ENCODE measurements at regions not wholly inside any gene's neighbourhood (a gene's known extent, or its start where the extent isn't known, plus 50 kb on each side); places are given as distances from the start of the nearest gene placed in this dataset.

DNA sequence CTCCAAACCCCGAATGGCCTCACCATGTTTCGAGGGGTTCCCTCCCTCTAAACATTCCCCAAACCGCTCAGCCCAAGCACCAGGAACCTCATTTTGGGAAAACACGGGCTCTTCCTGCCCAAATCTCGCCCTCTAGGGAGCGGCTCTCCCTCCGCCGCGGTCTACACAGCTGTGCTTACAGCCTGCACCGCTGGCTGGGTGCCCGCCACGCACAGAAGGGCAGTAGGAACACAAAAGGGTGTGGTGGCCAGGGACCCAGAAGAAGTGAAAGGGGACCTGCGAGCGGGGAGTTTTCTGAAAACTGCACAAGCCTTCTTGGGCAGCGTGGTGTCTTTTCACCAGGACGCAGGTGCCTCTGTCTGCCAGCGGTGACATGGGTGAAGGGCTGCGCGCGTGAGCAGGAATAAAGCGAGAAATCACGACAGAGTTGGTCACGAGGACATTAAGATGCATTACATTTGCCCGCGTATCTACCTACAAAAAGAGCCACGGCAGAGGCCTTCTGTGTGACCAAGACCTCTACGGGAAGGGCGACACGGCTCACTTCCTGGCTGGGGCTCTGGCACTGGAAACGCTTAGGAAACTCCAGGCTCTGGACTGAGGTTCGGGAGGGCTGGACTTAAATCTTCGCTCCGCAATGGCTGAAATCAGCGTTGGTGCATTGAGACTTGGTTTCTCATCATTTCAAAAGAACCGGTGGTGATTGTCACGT lies 171.7 kb downstream of the LSM5 start:
- no peak for TF ChIP-seq RAD21 (conservative IDR thresholded peaks at IDR 0.05)
- TF ChIP-seq, protein P1, sequence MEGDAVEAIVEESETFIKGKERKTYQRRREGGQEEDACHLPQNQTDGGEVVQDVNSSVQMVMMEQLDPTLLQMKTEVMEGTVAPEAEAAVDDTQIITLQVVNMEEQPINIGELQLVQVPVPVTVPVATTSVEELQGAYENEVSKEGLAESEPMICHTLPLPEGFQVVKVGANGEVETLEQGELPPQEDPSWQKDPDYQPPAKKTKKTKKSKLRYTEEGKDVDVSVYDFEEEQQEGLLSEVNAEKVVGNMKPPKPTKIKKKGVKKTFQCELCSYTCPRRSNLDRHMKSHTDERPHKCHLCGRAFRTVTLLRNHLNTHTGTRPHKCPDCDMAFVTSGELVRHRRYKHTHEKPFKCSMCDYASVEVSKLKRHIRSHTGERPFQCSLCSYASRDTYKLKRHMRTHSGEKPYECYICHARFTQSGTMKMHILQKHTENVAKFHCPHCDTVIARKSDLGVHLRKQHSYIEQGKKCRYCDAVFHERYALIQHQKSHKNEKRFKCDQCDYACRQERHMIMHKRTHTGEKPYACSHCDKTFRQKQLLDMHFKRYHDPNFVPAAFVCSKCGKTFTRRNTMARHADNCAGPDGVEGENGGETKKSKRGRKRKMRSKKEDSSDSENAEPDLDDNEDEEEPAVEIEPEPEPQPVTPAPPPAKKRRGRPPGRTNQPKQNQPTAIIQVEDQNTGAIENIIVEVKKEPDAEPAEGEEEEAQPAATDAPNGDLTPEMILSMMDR (IDR thresholded peaks at IDR 0.05; ENCODE audit: poor library complexity, severe bottlenecking): no peak
- TF ChIP-seq MXI1 (conservative IDR thresholded peaks at IDR 0.05; ENCODE audit: poor library complexity, severe bottlenecking): no peak
- TF ChIP-seq EZH2 (IDR thresholded peaks at IDR 0.05; ENCODE audit: borderline replicate concordance, insufficient read depth, low read length, poor library complexity, severe bottlenecking): no peak
- TF ChIP-seq TAF1 (IDR thresholded peaks at IDR 0.05; ENCODE audit: low read depth): no peak
- TF ChIP-seq POLR2AphosphoS5 (IDR thresholded peaks at IDR 0.05): no peak
- TF ChIP-seq, protein P2, sequence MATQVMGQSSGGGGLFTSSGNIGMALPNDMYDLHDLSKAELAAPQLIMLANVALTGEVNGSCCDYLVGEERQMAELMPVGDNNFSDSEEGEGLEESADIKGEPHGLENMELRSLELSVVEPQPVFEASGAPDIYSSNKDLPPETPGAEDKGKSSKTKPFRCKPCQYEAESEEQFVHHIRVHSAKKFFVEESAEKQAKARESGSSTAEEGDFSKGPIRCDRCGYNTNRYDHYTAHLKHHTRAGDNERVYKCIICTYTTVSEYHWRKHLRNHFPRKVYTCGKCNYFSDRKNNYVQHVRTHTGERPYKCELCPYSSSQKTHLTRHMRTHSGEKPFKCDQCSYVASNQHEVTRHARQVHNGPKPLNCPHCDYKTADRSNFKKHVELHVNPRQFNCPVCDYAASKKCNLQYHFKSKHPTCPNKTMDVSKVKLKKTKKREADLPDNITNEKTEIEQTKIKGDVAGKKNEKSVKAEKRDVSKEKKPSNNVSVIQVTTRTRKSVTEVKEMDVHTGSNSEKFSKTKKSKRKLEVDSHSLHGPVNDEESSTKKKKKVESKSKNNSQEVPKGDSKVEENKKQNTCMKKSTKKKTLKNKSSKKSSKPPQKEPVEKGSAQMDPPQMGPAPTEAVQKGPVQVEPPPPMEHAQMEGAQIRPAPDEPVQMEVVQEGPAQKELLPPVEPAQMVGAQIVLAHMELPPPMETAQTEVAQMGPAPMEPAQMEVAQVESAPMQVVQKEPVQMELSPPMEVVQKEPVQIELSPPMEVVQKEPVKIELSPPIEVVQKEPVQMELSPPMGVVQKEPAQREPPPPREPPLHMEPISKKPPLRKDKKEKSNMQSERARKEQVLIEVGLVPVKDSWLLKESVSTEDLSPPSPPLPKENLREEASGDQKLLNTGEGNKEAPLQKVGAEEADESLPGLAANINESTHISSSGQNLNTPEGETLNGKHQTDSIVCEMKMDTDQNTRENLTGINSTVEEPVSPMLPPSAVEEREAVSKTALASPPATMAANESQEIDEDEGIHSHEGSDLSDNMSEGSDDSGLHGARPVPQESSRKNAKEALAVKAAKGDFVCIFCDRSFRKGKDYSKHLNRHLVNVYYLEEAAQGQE (IDR thresholded peaks at IDR 0.05; ENCODE audit: borderline replicate concordance): no peak
- TF ChIP-seq SMC3 (conservative IDR thresholded peaks at IDR 0.05; ENCODE audit: poor library complexity): no peak
- no peak for TF ChIP-seq EP300 (conservative IDR thresholded peaks at IDR 0.05; ENCODE audit: poor library complexity, severe bottlenecking)
- Histone ChIP-seq H3K4me3 (ENCODE audit: low read length) (no peak overlapping the region), H3K4me2 (ENCODE audit: low read length) (no peak overlapping the region), H2AFZ (ENCODE audit: low read depth, low read length) (no peak overlapping the region), H4K20me1 (ENCODE audit: insufficient read depth) (no peaks in the 10 kb centered on the region), H3F3A (ENCODE audit: insufficient read depth, low read length, poor library complexity, severe bottlenecking) (no peaks in the 10 kb centered on the region), H3K36me3 (ENCODE audit: insufficient read depth, low read length) (no peaks in the 10 kb centered on the region), H3K9me2 (ENCODE audit: insufficient read depth, low read length) (no peaks in the 10 kb centered on the region), H3K79me2 (replicated peaks; ENCODE audit: insufficient read depth, low read length) (no peaks in the 10 kb centered on the region), H3K9ac (ENCODE audit: low read length) (no peak overlapping the region), H3K27ac (ENCODE audit: low read length) (no peak overlapping the region), H3K9me3 (ENCODE audit: low read length) (no peaks in the 10 kb centered on the region), H3K27me3 (ENCODE audit: insufficient read depth, low read depth, low read length) (no peaks in the 10 kb centered on the region)

DNA sequence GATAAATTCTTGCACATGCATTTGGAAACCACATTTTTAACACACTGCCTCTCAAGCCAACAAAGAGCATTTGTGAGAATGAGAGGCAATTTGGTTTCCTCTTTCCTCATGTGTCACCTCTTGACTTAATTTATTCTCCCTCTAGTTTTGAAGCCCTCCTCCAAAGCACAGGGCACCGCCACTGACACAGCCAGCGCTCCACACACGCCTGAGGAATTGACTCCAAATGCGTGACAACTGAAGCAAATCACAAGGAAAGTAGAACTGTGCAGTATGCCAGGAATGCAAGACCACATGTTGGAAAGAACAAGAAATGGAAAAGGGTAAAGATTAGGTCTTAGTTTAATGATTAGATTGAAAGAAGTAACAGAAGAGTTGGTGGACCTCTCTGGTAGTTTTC lies 173.3 kb downstream of the LSM5 start:
- H3K4me3 ChIP-seq (ENCODE audit: low read length): no peak overlapping the region
- no peak overlapping the region for H3K4me2 ChIP-seq (ENCODE audit: low read length)
- H3K36me3 ChIP-seq (ENCODE audit: insufficient read depth, low read length): no peaks in the 10 kb centered on the region
- TF ChIP-seq POLR2AphosphoS5 (IDR thresholded peaks at IDR 0.05) (no peak), EZH2 (IDR thresholded peaks at IDR 0.05; ENCODE audit: borderline replicate concordance, insufficient read depth, low read length, poor library complexity, severe bottlenecking) (no peak), EP300 (conservative IDR thresholded peaks at IDR 0.05; ENCODE audit: poor library complexity, severe bottlenecking) (no peak), MXI1 (conservative IDR thresholded peaks at IDR 0.05; ENCODE audit: poor library complexity, severe bottlenecking) (no peak)
- TF ChIP-seq, protein P1 (IDR thresholded peaks at IDR 0.05; ENCODE audit: poor library complexity, severe bottlenecking): no peak
- no peaks in the 10 kb centered on the region for H3K27me3 ChIP-seq (ENCODE audit: insufficient read depth, low read depth, low read length)
- H4K20me1 ChIP-seq (ENCODE audit: insufficient read depth): no peaks in the 10 kb centered on the region
- no peaks in the 10 kb centered on the region for H3K9me2 ChIP-seq (ENCODE audit: insufficient read depth, low read length)
- no peak overlapping the region for H3K27ac ChIP-seq (ENCODE audit: low read length)
- H3K9ac ChIP-seq (ENCODE audit: low read length): no peak overlapping the region
- H3F3A ChIP-seq (ENCODE audit: insufficient read depth, low read length, poor library complexity, severe bottlenecking): no peaks in the 10 kb centered on the region
- no peaks in the 10 kb centered on the region for H3K9me3 ChIP-seq (ENCODE audit: low read length)
- no peak overlapping the region for H2AFZ ChIP-seq (ENCODE audit: low read depth, low read length)
- no peaks in the 10 kb centered on the region for H3K79me2 ChIP-seq (replicated peaks; ENCODE audit: insufficient read depth, low read length)

All from neural cell (in vitro differentiated cells).